ENCODE measurements at regions not wholly inside any gene's neighbourhood (a gene's known extent, or its start where the extent isn't known, plus 50 kb on each side); places are given as distances from the start of the nearest gene placed in this dataset.

DNA sequence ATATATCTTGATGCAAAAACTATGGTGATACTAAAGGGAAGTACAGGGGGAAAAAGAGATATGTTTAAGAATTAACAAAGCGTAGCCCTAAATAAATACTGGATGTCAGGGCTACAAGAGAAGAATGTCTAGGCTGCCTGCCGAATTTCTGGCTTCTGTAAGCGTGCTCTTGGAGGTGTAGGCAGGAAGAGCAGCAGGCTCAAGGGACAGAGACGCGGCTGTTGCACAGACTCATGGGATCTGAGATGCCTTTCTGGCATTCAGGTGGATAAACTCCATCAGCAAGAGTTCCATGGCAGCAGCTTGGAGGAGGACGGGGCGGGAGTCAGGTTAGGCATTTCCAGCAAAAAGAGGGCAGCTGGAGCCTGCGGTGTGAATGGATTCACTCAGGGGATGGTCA lies 123.2 kb upstream of the TWIST2 start:
- TF ChIP-seq, protein P1, sequence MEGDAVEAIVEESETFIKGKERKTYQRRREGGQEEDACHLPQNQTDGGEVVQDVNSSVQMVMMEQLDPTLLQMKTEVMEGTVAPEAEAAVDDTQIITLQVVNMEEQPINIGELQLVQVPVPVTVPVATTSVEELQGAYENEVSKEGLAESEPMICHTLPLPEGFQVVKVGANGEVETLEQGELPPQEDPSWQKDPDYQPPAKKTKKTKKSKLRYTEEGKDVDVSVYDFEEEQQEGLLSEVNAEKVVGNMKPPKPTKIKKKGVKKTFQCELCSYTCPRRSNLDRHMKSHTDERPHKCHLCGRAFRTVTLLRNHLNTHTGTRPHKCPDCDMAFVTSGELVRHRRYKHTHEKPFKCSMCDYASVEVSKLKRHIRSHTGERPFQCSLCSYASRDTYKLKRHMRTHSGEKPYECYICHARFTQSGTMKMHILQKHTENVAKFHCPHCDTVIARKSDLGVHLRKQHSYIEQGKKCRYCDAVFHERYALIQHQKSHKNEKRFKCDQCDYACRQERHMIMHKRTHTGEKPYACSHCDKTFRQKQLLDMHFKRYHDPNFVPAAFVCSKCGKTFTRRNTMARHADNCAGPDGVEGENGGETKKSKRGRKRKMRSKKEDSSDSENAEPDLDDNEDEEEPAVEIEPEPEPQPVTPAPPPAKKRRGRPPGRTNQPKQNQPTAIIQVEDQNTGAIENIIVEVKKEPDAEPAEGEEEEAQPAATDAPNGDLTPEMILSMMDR (IDR thresholded peaks at IDR 0.05) = no peak
- no peak for TF ChIP-seq EZH2 (IDR thresholded peaks at IDR 0.05; ENCODE audit: borderline replicate concordance, insufficient read depth, low read depth, low read length, poor library complexity, severe bottlenecking)

Data from B cell (primary cell).